HepG2 (cell line): ENCODE measurements at regions not wholly inside any gene's neighbourhood (a gene's known extent, or its start where the extent isn't known, plus 50 kb on each side); places are given as distances from the start of the nearest gene placed in this dataset.

ENCODE experiments used
- ATAC-seq: fragments of 200-7000 bp; cut with Tn5 transposase; 3 replicates; pipeline ENCODE4 v1.9.1; 2020; ENCODE audit warnings: mild to moderate bottlenecking, moderate library complexity
- BruUV-seq: library from RNA; stranded (reverse); fragments of 400-500 nt; replicated peaks from 2 replicates; lab custom pipeline; 2021; lab: Mats Ljungman, UMichigan
- CTCF ChIA-PET: fragments of 300-600 bp; formaldehyde crosslinking; extraction: SDS; loops from one replicate; lab custom pipeline; 2021; ENCODE audit warnings: low total read pairs, inconsistent platforms, low intra/inter-chr PET ratio; lab: Yijun Ruan, JAX
- POLR2A ChIA-PET: fragments of 350-600 bp; sonication (Branson Sonifier 250); formaldehyde crosslinking; loops from one replicate; lab custom pipeline; 2020; ENCODE audit warnings: antibody characterized with exemption, inconsistent platforms; lab: Yijun Ruan, JAX
- DNase-seq: peaks from one replicate; pipeline ENCODE4 v3.0.0-alpha.2; 2015; ENCODE audit warnings: low spot score
- FAIRE-seq: peaks from 3 replicates; lab custom pipeline; 2011; peaks lifted over from hg19 to GRCh38; lab: Jason Lieb, UNC
- H2AFZ ChIP-seq: one replicate; pipeline ENCODE4 v1.6.1; 2011; ENCODE audit warnings: low read length, inconsistent platforms
- H3K27ac ChIP-seq: fragments of 300-600 bp; 3 replicates; pipeline ENCODE4 v1.8.0; 2011; ENCODE audit warnings: mixed run types, mild to moderate bottlenecking, mixed read lengths, low read length, inconsistent platforms; ENCODE audit not compliant: insufficient read depth; ENCODE audit errors: extremely low read length
- H3K27me3 ChIP-seq, 2 experiments: fragments of 200-600 bp in 1 of 2; 2 replicates in 1 of 2; 3 replicates in 1 of 2; pipeline versions ENCODE4 v1.6.0 to v1.8.0; 2011; ENCODE audit warnings: low read length in 2 of 2, mild to moderate bottlenecking in 2 of 2, moderate library complexity in 2 of 2, inconsistent platforms in 1 of 2; ENCODE audit not compliant: insufficient read depth in 2 of 2, control insufficient read depth in 1 of 2
- H3K36me3 ChIP-seq, 2 experiments: fragments of 200-600 bp in 1 of 2; replicated peaks in 1 of 2; 2 replicates in 1 of 2; 3 replicates in 1 of 2; pipeline versions ENCODE4 v1.5.1 to v1.8.0; 2011; ENCODE audit warnings: low read length in 2 of 2, inconsistent platforms in 1 of 2; ENCODE audit not compliant: insufficient read depth in 2 of 2, control insufficient read depth in 1 of 2
- H3K4me1 ChIP-seq: 2 replicates; pipeline ENCODE4 v1.5.1; 2012; ENCODE audit warnings: low read length, inconsistent platforms; ENCODE audit not compliant: insufficient read depth
- H3K4me2 ChIP-seq: 2 replicates; pipeline ENCODE4 v1.6.0; 2011; ENCODE audit warnings: low read depth, low read length, inconsistent platforms
- H3K4me3 ChIP-seq, 3 experiments: fragments of 200-600 bp in 1 of 3; sonication (generic), shearing (Covaris generic) in 1 of 3; replicated peaks in 1 of 3; 2 replicates each; pipeline ENCODE4 v1.5.1; 2011 to 2016; ENCODE audit warnings: low read length in 3 of 3, inconsistent platforms in 2 of 3, low read depth in 2 of 3, mild to moderate bottlenecking in 2 of 3, control low read depth in 1 of 3, mixed read lengths in 1 of 3; ENCODE audit not compliant: insufficient read depth in 1 of 3
- H3K79me2 ChIP-seq: one replicate; pipeline ENCODE4 v1.6.1; 2011; ENCODE audit warnings: low read length, inconsistent platforms; ENCODE audit not compliant: insufficient read depth
- H3K9ac ChIP-seq: 2 replicates; pipeline ENCODE4 v1.6.0; 2011; ENCODE audit warnings: mild to moderate bottlenecking, low read depth, low read length, inconsistent platforms; ENCODE audit not compliant: insufficient read depth
- H3K9me3 ChIP-seq: 2 replicates; pipeline ENCODE4 v1.5.1; 2012; ENCODE audit warnings: mild to moderate bottlenecking, low read length
- H4K20me1 ChIP-seq: 2 replicates; pipeline ENCODE4 v1.6.0; 2011; ENCODE audit warnings: inconsistent platforms, mild to moderate bottlenecking, low read length, moderate library complexity; ENCODE audit not compliant: insufficient read depth
- GABPB1 ChIP-seq: IDR thresholded peaks from 2 replicates; pipeline ENCODE4 v1.6.1; 2016; ENCODE audit warnings: mild to moderate bottlenecking, missing genetic modification reagents, moderate library complexity, missing compliant biosample characterization
- KAT7 ChIP-seq: IDR thresholded peaks from 2 replicates; pipeline ENCODE4 v1.6.1; 2018; ENCODE audit warnings: borderline replicate concordance, missing compliant biosample characterization
- MED1 ChIP-seq: sonication (generic); formaldehyde crosslinking; IDR thresholded peaks from 2 replicates; pipeline ENCODE4 v1.4.0; 2020; ENCODE audit warnings: missing genetic modification reagents
- RFXANK ChIP-seq: IDR thresholded peaks from 2 replicates; pipeline ENCODE4 v1.6.1; 2016
- ZFAT ChIP-seq: sonication (generic); formaldehyde crosslinking; conservative IDR thresholded peaks from 2 replicates; pipeline ENCODE4 v1.8.1; 2023; ENCODE audit warnings: missing genetic modification reagents, inconsistent platforms
- ZNF790 ChIP-seq: sonication (generic); formaldehyde crosslinking; IDR thresholded peaks from 2 replicates; pipeline ENCODE4 v1.8.0; 2022; ENCODE audit warnings: missing genetic modification reagents, mild to moderate bottlenecking, borderline replicate concordance
- WGBS: methylation state at CpG from one replicate; pipeline ENCODE4 v1.1.6; 2017; ENCODE audit warnings: low lambda C conversion rate; 5-methylcytosine and 5-hydroxymethylcytosine counted together
- in situ Hi-C: cut with HindIII; loops from 2 replicates; pipeline ENCODE4 v1.10.0; 2017; ENCODE audit warnings: low pct_unique_long_range_greater_than_20kb; ENCODE audit not compliant: extremely low pct_ligation_motif_present
- intact Hi-C: fragments of 100-400 bp; cut with micrococcal nuclease; formaldehyde crosslinking; loops from one replicate; pipeline ENCODE4 v1.10.0; 2022; ENCODE audit not compliant: unreplicated experiment
- TF ChIP-seq, protein P1 (sequence below): sonication (generic); formaldehyde crosslinking; IDR thresholded peaks from 2 replicates; pipeline ENCODE4 v1.4.0; 2020; ENCODE audit warnings: missing genetic modification reagents

DNA sequence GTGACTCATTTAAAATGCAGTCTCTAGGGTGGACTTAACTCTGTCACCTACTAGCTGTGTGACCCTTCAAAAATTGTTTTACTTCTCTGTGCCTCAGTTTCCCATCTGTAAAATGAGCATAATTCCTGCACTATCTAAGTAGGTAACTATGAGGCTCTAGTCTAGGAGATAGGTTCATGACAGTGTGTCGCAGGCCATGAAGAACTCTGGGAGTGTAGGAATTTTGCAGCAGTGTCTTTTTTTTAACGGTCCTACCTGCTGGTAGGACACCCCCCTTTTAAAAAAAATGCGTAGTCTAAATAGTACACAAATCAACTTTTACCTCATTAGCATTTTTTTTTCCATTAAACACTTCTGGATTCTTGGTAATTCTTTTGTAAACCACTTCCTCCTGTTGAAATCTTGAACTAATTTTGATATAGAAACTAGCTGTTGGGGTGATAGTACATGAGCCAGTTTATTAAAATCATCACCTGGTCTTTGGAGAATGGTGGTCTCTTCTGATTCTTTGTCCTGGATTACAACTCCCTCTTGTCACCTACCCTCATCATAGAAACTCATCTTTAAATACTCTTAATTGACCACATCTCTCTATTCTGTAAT is 86.0 kb upstream of the SLC38A2 start:
- Histone ChIP-seq H3K9ac (no peak overlapping the region), H3K4me2 (no peak overlapping the region), H4K20me1 (no peaks in the 10 kb centered on the region), H3K36me3 (no peaks in the 10 kb centered on the region), H3K9me3 (no peaks in the 10 kb centered on the region), H3K4me3 (no peak overlapping the region), H3K79me2 (no peaks in the 10 kb centered on the region), H2AFZ (no peak overlapping the region), H3K27me3 (no peaks in the 10 kb centered on the region), H3K27ac (no peak overlapping the region)
- CTCF ChIA-PET = no interaction called here
- in situ Hi-C loops (no loop called here), intact Hi-C loops (no loop called here)
- no peak for DNase-seq
- no peak for FAIRE-seq
- BruUV-seq = no TSS peak
- WGBS = 95% methylated on average over 3 of the region's 3 CpGs
- ATAC-seq = no peak
- TF ChIP-seq GABPB1 = no peak
- no peak for TF ChIP-seq KAT7 (CRISPR knock-in tag)
- TF ChIP-seq ZNF790 (CRISPR knock-in tag) = no peak
- no peak for TF ChIP-seq RFXANK (CRISPR knock-in tag)
- TF ChIP-seq, all 625 proteins: peak for 0
- POLR2A ChIA-PET = no interaction called here
- peaks cover 79% of the 10 kb centered on the region for H3K4me1 ChIP-seq

DNA sequence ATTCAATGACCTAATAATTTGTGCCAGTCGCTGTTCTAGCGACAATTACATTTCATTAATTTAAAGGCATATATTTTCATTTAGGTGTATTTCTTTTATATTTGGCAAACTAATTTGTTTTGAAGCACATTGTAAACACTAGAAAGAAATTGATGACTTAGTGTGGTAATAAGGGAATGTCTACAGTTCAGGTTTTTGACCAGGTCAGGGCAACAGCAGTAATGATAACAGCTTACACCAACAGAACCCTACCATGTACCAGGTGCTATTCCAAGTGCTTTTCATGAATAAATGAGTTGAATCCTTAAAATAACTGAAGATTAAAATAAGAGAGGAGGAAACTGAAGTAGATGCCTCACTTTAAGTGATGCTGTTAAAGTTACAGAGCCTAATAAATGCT is 85.4 kb upstream of the SLC38A2 start:
- H3K79me2 ChIP-seq = no peaks in the 10 kb centered on the region
- TF ChIP-seq, protein P1, sequence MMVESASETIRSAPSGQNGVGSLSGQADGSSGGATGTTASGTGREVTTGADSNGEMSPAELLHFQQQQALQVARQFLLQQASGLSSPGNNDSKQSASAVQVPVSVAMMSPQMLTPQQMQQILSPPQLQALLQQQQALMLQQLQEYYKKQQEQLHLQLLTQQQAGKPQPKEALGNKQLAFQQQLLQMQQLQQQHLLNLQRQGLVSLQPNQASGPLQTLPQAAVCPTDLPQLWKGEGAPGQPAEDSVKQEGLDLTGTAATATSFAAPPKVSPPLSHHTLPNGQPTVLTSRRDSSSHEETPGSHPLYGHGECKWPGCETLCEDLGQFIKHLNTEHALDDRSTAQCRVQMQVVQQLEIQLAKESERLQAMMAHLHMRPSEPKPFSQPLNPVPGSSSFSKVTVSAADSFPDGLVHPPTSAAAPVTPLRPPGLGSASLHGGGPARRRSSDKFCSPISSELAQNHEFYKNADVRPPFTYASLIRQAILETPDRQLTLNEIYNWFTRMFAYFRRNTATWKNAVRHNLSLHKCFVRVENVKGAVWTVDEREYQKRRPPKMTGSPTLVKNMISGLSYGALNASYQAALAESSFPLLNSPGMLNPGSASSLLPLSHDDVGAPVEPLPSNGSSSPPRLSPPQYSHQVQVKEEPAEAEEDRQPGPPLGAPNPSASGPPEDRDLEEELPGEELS (CRISPR knock-in tag) = 0 out of 2 replicates have a peak, but pooled peaks have one; percentile 13
- 0 out of 2 replicates have a peak, but pooled peaks have one; percentile 18 for TF ChIP-seq MED1 (CRISPR knock-in tag)
- no peak for TF ChIP-seq ZFAT (CRISPR knock-in tag)
- no peak overlapping the region for H3K27ac ChIP-seq
- DNase-seq = no peak
- ChIA-PET CTCF (no interaction called here), POLR2A (no interaction called here)
- no peak overlapping the region for H3K9ac ChIP-seq
- H3K27me3 ChIP-seq = no peaks in the 10 kb centered on the region
- H3K4me2 ChIP-seq = no peak overlapping the region
- no peaks in the 10 kb centered on the region for H4K20me1 ChIP-seq
- 99% methylated on average over 2 of the region's 2 CpGs for WGBS
- in situ Hi-C loops (no loop called here), intact Hi-C loops (no loop called here)
- H3K36me3 ChIP-seq = no peaks in the 10 kb centered on the region
- H3K9me3 ChIP-seq = no peaks in the 10 kb centered on the region
- ATAC-seq = no peak
- BruUV-seq = no TSS peak
- H2AFZ ChIP-seq = no peak overlapping the region
- H3K4me3 ChIP-seq = no peak overlapping the region
- FAIRE-seq = no peak
- H3K4me1 ChIP-seq = peaks cover 85% of the 10 kb centered on the region
